NCI-H2227 treated with DMSO at 0.1 percent for 48 hours (cell line): ENCODE measurements at regions not wholly inside any gene's neighbourhood (a gene's known extent, or its start where the extent isn't known, plus 50 kb on each side); places are given as distances from the start of the nearest gene placed in this dataset.

ENCODE experiments used
- DNase-seq: peaks from one replicate; lab custom pipeline; 2025; lab: John Stamatoyannopoulos, UW

DNA sequence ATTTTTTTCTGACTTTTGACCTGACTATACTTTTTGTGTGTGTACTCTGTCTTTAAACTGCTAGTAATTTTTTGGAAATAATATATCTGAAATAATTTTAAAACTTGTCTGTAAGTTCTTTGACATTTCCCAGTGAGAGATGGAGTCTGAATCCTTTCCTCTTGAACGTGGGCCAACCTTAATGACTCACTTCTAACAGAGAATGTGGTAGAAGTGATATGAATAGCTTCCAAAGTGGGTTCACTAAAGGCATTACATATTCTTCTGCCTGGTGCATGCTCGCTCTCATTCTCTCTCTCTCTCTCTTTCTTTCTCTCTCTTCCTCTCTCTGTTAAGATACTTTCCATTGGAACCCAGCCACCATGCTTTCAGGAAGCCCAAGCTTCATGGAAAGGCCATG lies 108.7 kb upstream of the FERMT1 start:
- no peak for DNase-seq

DNA sequence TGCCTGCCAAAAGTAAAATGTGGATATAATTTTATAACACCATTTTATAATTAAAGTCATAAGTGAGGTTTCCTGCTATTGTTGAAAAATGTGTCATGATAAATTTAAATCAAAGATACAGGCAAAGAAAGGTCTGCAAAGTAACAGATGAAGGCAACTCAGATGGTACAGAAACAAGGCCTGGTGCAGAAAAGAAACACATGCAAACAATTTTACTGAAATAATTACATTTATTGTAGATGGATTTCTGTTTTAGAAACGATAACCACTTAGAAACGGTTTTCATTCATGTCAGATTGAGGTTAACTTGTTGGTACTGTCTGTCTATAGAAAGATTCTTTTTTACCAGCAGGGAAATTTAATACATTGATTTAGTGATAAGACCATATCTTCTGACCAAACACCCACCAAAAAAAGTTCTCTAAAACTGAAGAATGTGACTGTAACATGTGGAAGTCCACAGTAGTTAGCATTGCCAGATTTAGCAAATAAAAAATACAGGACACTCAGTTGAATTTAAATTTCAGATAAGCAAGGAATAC lies 105.5 kb upstream of the FERMT1 start:
- DNase-seq: no peak

DNA sequence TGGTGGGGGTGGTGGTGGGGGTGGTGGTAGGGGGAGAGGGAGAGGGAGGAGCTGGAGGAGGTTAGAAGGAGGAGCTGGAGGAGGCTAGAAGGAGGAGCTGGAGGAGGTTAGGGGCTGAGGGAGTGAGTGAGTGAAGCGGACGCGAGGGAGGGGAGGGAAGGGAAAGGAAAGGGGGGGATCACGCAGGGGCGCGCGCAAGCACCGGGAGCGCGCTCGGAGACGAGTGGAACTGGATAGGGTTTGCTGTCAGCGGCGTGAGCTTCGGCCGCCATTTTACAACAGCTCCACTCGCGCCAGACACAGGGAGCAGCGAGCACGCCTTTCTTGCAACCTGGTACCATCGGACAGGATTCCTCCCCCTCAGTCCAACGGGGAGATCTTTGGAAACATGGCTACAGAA lies 90.5 kb upstream of the FERMT1 start:
- DNase-seq: peak; percentile 76

DNA sequence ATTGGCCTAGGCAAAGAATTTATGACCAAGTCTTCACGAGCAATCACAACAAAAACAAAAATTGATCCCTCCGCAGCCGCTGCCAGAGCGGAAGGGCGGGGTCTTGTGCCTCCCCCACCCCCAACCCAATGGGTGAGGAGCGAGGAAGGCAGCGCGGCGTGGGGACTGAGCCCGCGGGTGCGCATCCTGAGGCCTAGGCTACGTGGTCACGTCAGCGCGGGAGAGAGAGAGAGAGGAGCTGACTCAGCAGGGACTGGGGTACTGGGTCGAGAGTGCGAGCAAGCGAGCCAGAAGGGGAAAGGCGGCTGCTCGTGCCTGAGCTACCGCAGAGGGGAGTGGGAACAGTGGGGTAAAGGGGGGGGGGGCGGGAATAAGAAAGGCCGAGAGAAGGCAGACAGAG lies 90.1 kb upstream of the FERMT1 start:
- DNase-seq: peak; percentile 76

DNA sequence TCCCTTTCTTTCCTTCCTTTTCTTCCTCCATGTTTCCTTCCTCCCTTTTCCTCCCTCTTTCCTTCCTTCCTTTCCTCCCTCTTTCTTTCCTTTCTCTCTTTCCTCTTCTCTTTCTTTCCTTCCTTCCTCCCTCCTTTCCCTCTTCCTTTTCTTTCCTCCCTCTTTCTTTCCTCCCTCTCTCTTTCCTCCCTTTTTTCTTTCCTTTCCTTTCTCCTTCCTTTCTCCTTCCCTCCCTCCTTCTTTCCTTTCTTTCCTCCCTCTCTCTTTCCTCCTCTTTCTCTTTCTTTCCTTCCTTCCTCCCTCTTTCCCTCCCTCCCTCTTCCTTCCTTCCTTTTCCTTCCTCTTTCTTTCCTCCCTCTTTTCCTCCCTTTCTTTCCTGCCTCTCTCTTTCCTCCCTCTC lies 86.3 kb upstream of the FERMT1 start:
- DNase-seq: no peak

DNA sequence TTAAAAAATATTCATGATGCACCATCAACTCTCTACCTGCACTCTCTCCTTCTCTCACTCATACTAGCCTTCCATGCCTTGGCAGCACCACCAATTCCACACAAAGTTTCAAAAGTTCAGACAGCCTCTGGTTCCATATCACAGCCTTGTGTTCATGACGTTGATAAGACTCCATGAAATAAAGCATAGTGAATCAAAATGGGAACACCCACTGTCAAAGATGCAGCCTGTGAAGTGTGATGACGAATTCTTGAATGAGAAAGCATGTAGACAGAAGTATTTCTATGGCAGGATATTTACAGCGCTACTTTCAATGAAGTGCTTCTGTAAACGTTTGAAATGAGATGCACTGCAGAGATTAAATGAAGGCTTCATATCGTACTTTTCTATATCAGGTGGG lies 77.3 kb upstream of the FERMT1 start:
- no peak for DNase-seq

DNA sequence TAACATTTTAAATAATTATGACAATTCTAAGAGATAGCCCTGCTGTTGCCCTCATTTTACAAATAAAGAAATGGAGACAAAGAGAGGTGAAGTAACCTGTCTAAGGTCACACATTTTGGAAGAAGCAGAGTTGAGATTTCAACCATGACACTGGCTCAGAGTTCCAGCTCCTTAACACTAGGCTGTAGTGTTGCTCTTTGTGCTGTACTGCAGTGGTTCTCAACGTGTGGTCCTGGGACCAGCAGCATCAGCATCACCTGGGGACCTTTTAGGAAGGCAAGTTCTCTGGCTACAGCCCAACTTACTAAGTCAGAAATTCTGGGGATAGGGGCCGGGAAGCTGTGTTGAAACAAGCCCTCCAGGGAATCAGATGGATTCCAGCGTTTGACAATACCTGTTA lies 62.4 kb upstream of the FERMT1 start:
- no peak for DNase-seq

DNA sequence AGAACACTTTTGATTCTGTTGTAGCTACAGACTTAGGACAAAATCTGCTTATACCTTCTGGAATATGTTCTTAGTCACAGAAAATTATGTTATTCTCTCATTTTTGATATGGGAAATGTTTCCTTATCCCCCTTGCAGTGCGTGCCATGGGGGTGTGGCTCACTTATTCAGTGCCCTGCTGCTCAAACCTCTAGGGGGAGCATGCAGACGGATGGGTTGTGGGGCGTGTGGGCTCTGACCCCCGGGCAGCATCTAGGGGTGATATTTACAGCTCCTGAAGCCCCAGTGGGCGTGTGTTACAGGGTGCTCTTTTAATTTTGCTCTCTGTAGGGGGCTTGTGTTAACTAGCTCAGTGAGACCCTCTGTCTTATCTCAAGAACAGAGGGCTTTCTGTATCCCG lies 61.3 kb upstream of the FERMT1 start:
- DNase-seq: no peak

DNA sequence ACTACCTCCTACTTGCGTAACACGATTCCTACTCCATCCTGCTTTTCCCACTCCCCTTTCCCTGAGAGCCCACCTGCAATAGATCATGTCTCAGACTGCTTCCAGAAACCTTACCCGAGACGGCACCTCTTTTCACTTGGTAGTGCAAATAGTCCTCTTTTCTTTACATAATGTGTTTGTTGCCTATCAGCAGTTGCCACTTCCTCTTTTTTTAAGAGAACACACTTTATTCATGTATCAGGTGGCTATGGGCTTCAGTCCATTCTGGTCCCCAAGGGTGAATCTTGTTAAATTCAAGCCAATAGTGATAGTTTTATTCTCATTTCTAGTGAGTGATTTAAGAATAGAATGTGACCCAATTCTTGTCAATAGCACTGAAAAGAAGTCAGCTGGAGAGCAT lies 57.7 kb upstream of the FERMT1 start:
- no peak for DNase-seq

DNA sequence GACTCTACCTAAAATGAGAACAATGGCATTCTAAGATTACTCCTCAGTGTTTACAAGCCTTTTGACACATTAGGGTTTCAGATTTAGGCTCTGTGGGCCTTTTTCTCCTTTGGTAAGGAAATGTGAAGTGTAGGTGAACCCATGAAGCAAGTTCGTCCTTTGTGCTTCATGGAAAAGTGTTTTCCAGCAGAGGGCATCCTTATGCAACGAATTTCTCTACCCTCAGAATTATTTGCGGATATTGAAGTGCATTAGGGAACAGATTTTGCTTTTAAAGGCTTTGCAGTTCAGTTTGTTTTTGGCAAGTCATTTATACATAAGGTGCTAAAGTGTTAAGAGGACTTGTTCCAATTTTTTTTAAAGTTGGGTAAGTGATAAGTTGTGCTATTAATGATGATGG lies 55.7 kb upstream of the FERMT1 start:
- DNase-seq: peak; percentile 21

DNA sequence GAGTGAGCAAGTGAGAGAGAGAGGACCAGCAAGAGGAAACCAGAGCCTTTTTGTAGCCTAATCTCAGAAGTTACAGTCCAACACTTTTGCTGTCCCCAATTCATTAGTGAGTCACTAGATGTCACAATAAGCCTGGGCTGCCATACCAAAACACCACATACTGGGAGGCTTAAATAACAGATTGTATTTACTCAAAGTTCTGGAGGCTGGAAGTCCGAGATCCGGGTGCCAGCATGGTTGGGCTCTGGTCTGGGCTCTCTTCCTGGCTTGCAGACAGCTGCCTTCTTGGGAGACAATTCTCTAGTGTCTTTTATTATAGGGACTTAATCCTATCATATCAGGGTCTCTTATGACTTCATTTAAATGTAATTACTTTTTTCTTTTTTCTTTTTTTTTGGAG lies 50.7 kb upstream of the FERMT1 start:
- no peak for DNase-seq
